Large intestine (tissue), 3 donors: ENCODE measurements at regions not wholly inside any gene's neighbourhood (a gene's known extent, or its start where the extent isn't known, plus 50 kb on each side); places are given as distances from the start of the nearest gene placed in this dataset.

Experiments
- DNase-seq, 2 donors: peaks; one replicate each; pipeline versions ENCODE4 v3.0.0 to v3.0.0-alpha.2; 2013
- H3K27ac ChIP-seq: one replicate; pipeline ENCODE4 v1.5.1; 2013; ENCODE audit warnings: low read length
- H3K27me3 ChIP-seq: 2 replicates; pipeline ENCODE4 v1.6.1; 2013; ENCODE audit warnings: low read length; ENCODE audit not compliant: control insufficient read depth, insufficient read depth
- H3K36me3 ChIP-seq: 2 replicates; pipeline ENCODE4 v1.6.1; 2013; ENCODE audit warnings: low read length; ENCODE audit not compliant: control insufficient read depth, insufficient read depth
- H3K4me1 ChIP-seq: one replicate; pipeline ENCODE4 v1.6.1; 2013; ENCODE audit warnings: low read length; ENCODE audit not compliant: control insufficient read depth, insufficient read depth
- H3K4me3 ChIP-seq: one replicate; pipeline ENCODE4 v1.5.1; 2013; ENCODE audit warnings: low read length
- H3K9me3 ChIP-seq: one replicate; pipeline ENCODE4 v1.6.1; 2013; ENCODE audit warnings: mild to moderate bottlenecking, low read depth, low read length, moderate library complexity; ENCODE audit not compliant: control insufficient read depth
- WGBS: methylation state at CpG from one replicate; pipeline ENCODE4 v1.1.5; 2013; ENCODE audit warnings: low lambda C conversion rate; ENCODE audit not compliant: insufficient coverage; 5-methylcytosine and 5-hydroxymethylcytosine counted together

GRCh38 chr2:118557791-118558190 lies 289.7 kb downstream of the EN1 start:
- DNase-seq: no peak
- no peaks in the 10 kb centered on the region for H3K27me3 ChIP-seq
- 100% methylated on average over 1 of the region's 9 CpGs for WGBS
- H3K36me3 ChIP-seq: no peaks in the 10 kb centered on the region
- H3K9me3 ChIP-seq: no peaks in the 10 kb centered on the region
- no peak overlapping the region for H3K4me3 ChIP-seq
- H3K27ac ChIP-seq: no peak overlapping the region
- no peaks in the 10 kb centered on the region for H3K4me1 ChIP-seq

GRCh38 chr2:118557016-118557415 lies 290.4 kb downstream of the EN1 start:
- Histone ChIP-seq H3K4me1 (no peaks in the 10 kb centered on the region), H3K36me3 (no peaks in the 10 kb centered on the region), H3K9me3 (no peaks in the 10 kb centered on the region), H3K4me3 (no peak overlapping the region), H3K27ac (no peak overlapping the region), H3K27me3 (no peaks in the 10 kb centered on the region)
- no peak for DNase-seq
- WGBS: no CpG with 5 or more reads among the region's 5 CpGs

- peaks cover 4% of the 10 kb centered on the region for H3K27me3 ChIP-seq
- no peak overlapping the region for H3K27ac ChIP-seq
- DNase-seq: no peak
- 63% methylated on average over 2 of the region's 4 CpGs for WGBS
- no peak overlapping the region for H3K4me3 ChIP-seq
- no peaks in the 10 kb centered on the region for H3K9me3 ChIP-seq
- no peaks in the 10 kb centered on the region for H3K36me3 ChIP-seq
- no peaks in the 10 kb centered on the region for H3K4me1 ChIP-seq
These were observed 292.8 kb downstream of the EN1 start for GRCh38 chr2:118554616-118555015.

GRCh38 chr2:118549503-118549902 lies 297.9 kb downstream of the EN1 start:
- no CpG with 5 or more reads among the region's 1 CpG for WGBS
- Histone ChIP-seq H3K4me1 (peaks cover 5% of the 10 kb centered on the region), H3K9me3 (no peaks in the 10 kb centered on the region), H3K4me3 (no peak overlapping the region), H3K27me3 (peaks cover 4% of the 10 kb centered on the region), H3K27ac (peak overlapping the region; percentile 43), H3K36me3 (no peaks in the 10 kb centered on the region)
- DNase-seq: peak; percentile 51 to 69

GRCh38 chr2:118548880-118549488 lies 298.5 kb downstream of the EN1 start:
- Histone ChIP-seq H3K36me3 (no peaks in the 10 kb centered on the region), H3K9me3 (no peaks in the 10 kb centered on the region), H3K27ac (peak overlapping the region; percentile 43), H3K4me1 (peaks cover 5% of the 10 kb centered on the region), H3K27me3 (peaks cover 4% of the 10 kb centered on the region), H3K4me3 (no peak overlapping the region)
- WGBS: no CpG with 5 or more reads among the region's 8 CpGs
- DNase-seq: peak in 1 of 2 donors; percentile 8

GRCh38 chr2:118539290-118539689 lies 308.2 kb downstream of the EN1 start:
- Histone ChIP-seq H3K27ac (no peak overlapping the region), H3K4me3 (no peak overlapping the region), H3K27me3 (peaks cover 14% of the 10 kb centered on the region), H3K9me3 (no peaks in the 10 kb centered on the region), H3K4me1 (no peaks in the 10 kb centered on the region), H3K36me3 (no peaks in the 10 kb centered on the region)
- whole genome bisulfite sequencing: no CpG with 5 or more reads among the region's 7 CpGs
- DNase-seq: peak in 1 of 2 donors; percentile 28

- no peak overlapping the region for H3K27ac ChIP-seq
- H3K4me3 ChIP-seq: no peak overlapping the region
- peaks cover 16% of the 10 kb centered on the region for H3K27me3 ChIP-seq
- H3K9me3 ChIP-seq: no peaks in the 10 kb centered on the region
- no peaks in the 10 kb centered on the region for H3K4me1 ChIP-seq
- DNase-seq: no peak
- no peaks in the 10 kb centered on the region for H3K36me3 ChIP-seq
- no CpG with 5 or more reads among the region's 4 CpGs for WGBS
These were observed 311.1 kb downstream of the EN1 start for GRCh38 chr2:118536306-118536705.

GRCh38 chr2:118535818-118536212 lies 311.6 kb downstream of the EN1 start:
- Histone ChIP-seq H3K9me3 (no peaks in the 10 kb centered on the region), H3K4me1 (no peaks in the 10 kb centered on the region), H3K4me3 (no peak overlapping the region), H3K36me3 (no peaks in the 10 kb centered on the region), H3K27me3 (peaks cover 17% of the 10 kb centered on the region), H3K27ac (no peak overlapping the region)
- 100% methylated on average over 1 of the region's 3 CpGs for WGBS
- no peak for DNase-seq

GRCh38 chr2:118535171-118535817 lies 312.2 kb downstream of the EN1 start:
- H3K27ac ChIP-seq: no peak overlapping the region
- WGBS: no CpG with 5 or more reads among the region's 7 CpGs
- H3K4me1 ChIP-seq: no peaks in the 10 kb centered on the region
- no peaks in the 10 kb centered on the region for H3K36me3 ChIP-seq
- DNase-seq: no peak
- peaks cover 14% of the 10 kb centered on the region for H3K27me3 ChIP-seq
- no peak overlapping the region for H3K4me3 ChIP-seq
- no peaks in the 10 kb centered on the region for H3K9me3 ChIP-seq

GRCh38 chr2:118530976-118531375 lies 316.5 kb downstream of the EN1 start:
- no peak for DNase-seq
- Histone ChIP-seq H3K4me1 (no peaks in the 10 kb centered on the region), H3K27ac (no peak overlapping the region), H3K4me3 (no peak overlapping the region), H3K36me3 (no peaks in the 10 kb centered on the region), H3K27me3 (peaks cover 31% of the 10 kb centered on the region), H3K9me3 (no peaks in the 10 kb centered on the region)
- WGBS: no CpG with 5 or more reads among the region's 6 CpGs
